Smooth muscle cell (in vitro differentiated cells): ENCODE measurements at regions not wholly inside any gene's neighbourhood (a gene's known extent, or its start where the extent isn't known, plus 50 kb on each side); places are given as distances from the start of the nearest gene placed in this dataset.
A peak's percentile ranks its signal among the peaks of the same experiment; 100 is the strongest.
"Not testable (repeated sequence)": the region's sequence is repeated elsewhere in the genome, so short reads cannot be mapped to it uniquely, and the experiment has no call there.

Experiments used
- DNase-seq: peaks from one replicate; lab custom pipeline; 2025; ENCODE audit not compliant: unreplicated experiment; lab: John Stamatoyannopoulos, UW
- H2AFZ ChIP-seq: fragments of 200-600 bp; sonication (generic); 2 replicates; pipeline ENCODE4 v1.6.0; 2016; ENCODE audit warnings: antibody characterized with exemption, low read depth, mild to moderate bottlenecking
- H3F3A ChIP-seq: fragments of 200-600 bp; sonication (generic); 2 replicates; pipeline ENCODE4 v1.6.0; 2017; ENCODE audit warnings: antibody characterized with exemption, low read depth
- H3K27ac ChIP-seq: fragments of 200-600 bp; sonication (generic); 2 replicates; pipeline ENCODE4 v1.5.1; 2016; ENCODE audit warnings: low read depth, mild to moderate bottlenecking
- H3K27me3 ChIP-seq: fragments of 200-600 bp; sonication (generic); 2 replicates; pipeline ENCODE4 v1.6.1; 2016; ENCODE audit warnings: low read depth, mild to moderate bottlenecking
- H3K36me3 ChIP-seq: fragments of 200-600 bp; sonication (generic); 2 replicates; pipeline ENCODE4 v1.5.1; 2016; ENCODE audit warnings: low read depth
- H3K4me1 ChIP-seq: fragments of 200-600 bp; sonication (generic); 2 replicates; pipeline ENCODE4 v1.5.1; 2016; ENCODE audit warnings: low read depth
- H3K4me2 ChIP-seq: fragments of 200-600 bp; sonication (generic); 2 replicates; pipeline ENCODE4 v1.6.0; 2016; ENCODE audit warnings: mild to moderate bottlenecking
- H3K4me3 ChIP-seq: fragments of 200-600 bp; sonication (generic); 2 replicates; pipeline ENCODE4 v1.5.1; 2016; ENCODE audit warnings: mild to moderate bottlenecking
- H3K79me2 ChIP-seq: fragments of 200-600 bp; sonication (generic); 2 replicates; pipeline ENCODE4 v1.6.0; 2016; ENCODE audit warnings: low read depth, mild to moderate bottlenecking
- H3K9ac ChIP-seq: fragments of 200-600 bp; sonication (generic); 2 replicates; pipeline ENCODE4 v1.6.0; 2016; ENCODE audit warnings: low read depth
- H3K9me3 ChIP-seq: fragments of 200-600 bp; sonication (generic); replicated peaks from 2 replicates; pipeline ENCODE4 v1.5.1; 2016; ENCODE audit warnings: low read depth
- H4K20me1 ChIP-seq: fragments of 200-600 bp; sonication (generic); 2 replicates; pipeline ENCODE4 v1.6.0; 2016; ENCODE audit warnings: low read depth
- CTCF ChIP-seq: fragments of 200-600 bp; sonication (generic); IDR thresholded peaks from 2 replicates; pipeline ENCODE4 v1.5.1; 2017; ENCODE audit warnings: borderline replicate concordance, mild to moderate bottlenecking, antibody characterized with exemption; ENCODE audit not compliant: insufficient read depth, poor library complexity, severe bottlenecking
- WGBS: methylation state at CpG from one replicate; pipeline ENCODE4 v1.1.7; 2016; ENCODE audit warnings: low lambda C conversion rate; 5-methylcytosine and 5-hydroxymethylcytosine counted together

GRCh38 chr4:118410138-118410537 is 57.3 kb upstream of the PRSS12 start:
- Histone ChIP-seq H3K4me2 (peak overlapping the region; percentile 42), H3K27ac (peak overlapping the region; percentile 43)

GRCh38 chr4:118417325-118417724 is 64.5 kb upstream of the PRSS12 start:
- no peaks in the 10 kb centered on the region for H3K27me3 ChIP-seq
- peak overlapping the region; percentile 92 for H3K27ac ChIP-seq
- H3K79me2 ChIP-seq: no peaks in the 10 kb centered on the region
- no peaks in the 10 kb centered on the region for H3K9me3 ChIP-seq
- H3K4me3 ChIP-seq: no peak overlapping the region
- no peaks in the 10 kb centered on the region for H3K36me3 ChIP-seq
- H3K9ac ChIP-seq: peak overlapping the region; percentile 43
- H3K4me1 ChIP-seq: peaks cover 12% of the 10 kb centered on the region
- no peak overlapping the region for H2AFZ ChIP-seq
- H3K4me2 ChIP-seq: peak overlapping the region; percentile 45
- DNase-seq: no peak
- no peak for TF ChIP-seq CTCF
- no peaks in the 10 kb centered on the region for H3F3A ChIP-seq
- H4K20me1 ChIP-seq: no peaks in the 10 kb centered on the region

More at GRCh38 chr4:118410138-118410537, 57.3 kb upstream of the PRSS12 start:
- H3K9ac ChIP-seq: no peak overlapping the region
- no peaks in the 10 kb centered on the region for H3K27me3 ChIP-seq
- no peaks in the 10 kb centered on the region for H3K4me1 ChIP-seq
- H3F3A ChIP-seq: no peaks in the 10 kb centered on the region
- no peak for TF ChIP-seq CTCF
- H2AFZ ChIP-seq: no peak overlapping the region
- H3K36me3 ChIP-seq: no peaks in the 10 kb centered on the region
- H4K20me1 ChIP-seq: no peaks in the 10 kb centered on the region
- no peak for DNase-seq
- no peaks in the 10 kb centered on the region for H3K79me2 ChIP-seq
- no peaks in the 10 kb centered on the region for H3K9me3 ChIP-seq
- WGBS: 32% methylated on average over 3 of the region's 3 CpGs
- no peak overlapping the region for H3K4me3 ChIP-seq

GRCh38 chr4:118417800-118418199 is 65.0 kb upstream of the PRSS12 start:
- H4K20me1 ChIP-seq, H3K36me3 ChIP-seq, H3K4me3 ChIP-seq, H3F3A ChIP-seq, H3K79me2 ChIP-seq, DNase-seq, H3K27me3 ChIP-seq, H3K9me3 ChIP-seq: not testable (repeated sequence)
- Histone ChIP-seq H2AFZ (peak overlapping the region; percentile 43), H3K27ac (peak overlapping the region; percentile 92), H3K4me1 (peaks cover 12% of the 10 kb centered on the region), H3K9ac (peak overlapping the region; percentile 43), H3K4me2 (peak overlapping the region; percentile 45)
- 88% methylated on average over 5 of the region's 5 CpGs for WGBS

- H3K4me2 ChIP-seq, H3K9ac ChIP-seq, H3K4me3 ChIP-seq, H3K36me3 ChIP-seq, H3F3A ChIP-seq, DNase-seq, H3K79me2 ChIP-seq, H2AFZ ChIP-seq, H3K9me3 ChIP-seq, H3K27me3 ChIP-seq, H4K20me1 ChIP-seq: not testable (repeated sequence)
- peaks cover 12% of the 10 kb centered on the region for H3K4me1 ChIP-seq
- 71% methylated on average over 2 of the region's 2 CpGs for WGBS
- H3K27ac ChIP-seq: peak overlapping the region; percentile 67
Observed at GRCh38 chr4:118418396-118418795, 65.6 kb upstream of the PRSS12 start.

GRCh38 chr4:118419626-118420025 is 66.8 kb upstream of the PRSS12 start:
- H4K20me1 ChIP-seq, DNase-seq, H3K36me3 ChIP-seq, H3K27me3 ChIP-seq, H3K79me2 ChIP-seq, H3K9me3 ChIP-seq, H3K4me3 ChIP-seq, H3F3A ChIP-seq: not testable (repeated sequence)
- Histone ChIP-seq H3K4me2 (peak overlapping the region; percentile 66), H3K27ac (peak overlapping the region; percentile 67), H3K4me1 (peaks cover 12% of the 10 kb centered on the region), H3K9ac (peak overlapping the region; percentile 37), H2AFZ (peak overlapping the region; percentile 71)
- 17% methylated on average over 7 of the region's 7 CpGs for WGBS
